OCI-LY3 (cell line): ENCODE measurements at regions not wholly inside any gene's neighbourhood (a gene's known extent, or its start where the extent isn't known, plus 50 kb on each side); places are given as distances from the start of the nearest gene placed in this dataset.
A peak's percentile ranks its signal among the peaks of the same experiment; 100 is the strongest.
"Not testable (repeated sequence)": the region's sequence is repeated elsewhere in the genome, so short reads cannot be mapped to it uniquely, and the experiment has no call there.

Source experiments
- H2AFZ ChIP-seq: fragments of 200-600, 300-600 bp; shearing (Covaris generic); 2 replicates; pipeline ENCODE4 v1.6.0; 2014; ENCODE audit warnings: antibody characterized with exemption, low read depth, low read length
- H3K27ac ChIP-seq: fragments of 200-600, 300-600 bp; sonication (generic); 2 replicates; pipeline ENCODE4 v1.5.1; 2014; ENCODE audit warnings: mild to moderate bottlenecking, low read length, moderate library complexity, mixed read lengths
- H3K27me3 ChIP-seq: fragments of 200-600, 300-600 bp; sonication (generic); 2 replicates; pipeline ENCODE4 v1.6.1; 2014; ENCODE audit warnings: low read depth, low read length, mixed read lengths
- H3K36me3 ChIP-seq: fragments of 200-600, 300-600 bp; sonication (generic); replicated peaks from 2 replicates; pipeline ENCODE3; 2014; ENCODE audit warnings: low read depth, low read length, mixed read lengths
- H3K4me1 ChIP-seq: fragments of 300-600, 200-600 bp; sonication (generic); 2 replicates; pipeline ENCODE4 v1.6.1; 2014; ENCODE audit warnings: low read length, mixed read lengths
- H3K4me2 ChIP-seq: fragments of 200-600, 300-600 bp; sonication (generic); 2 replicates; pipeline ENCODE4 v1.6.1; 2014; ENCODE audit warnings: low read length, mixed read lengths
- H3K4me3 ChIP-seq: fragments of 300-600, 200-600 bp; sonication (generic); 2 replicates; pipeline ENCODE4 v1.5.1; 2014; ENCODE audit warnings: antibody characterized with exemption, mild to moderate bottlenecking, low read length, moderate library complexity
- H3K79me2 ChIP-seq: fragments of 300-600, 200-600 bp; shearing (Covaris generic); 2 replicates; pipeline ENCODE4 v1.6.1; 2014; ENCODE audit warnings: mild to moderate bottlenecking, low read length, mixed read lengths
- H3K9ac ChIP-seq: fragments of 300-600, 200-600 bp; shearing (Covaris generic); 2 replicates; pipeline ENCODE4 v1.6.0; 2014; ENCODE audit warnings: mild to moderate bottlenecking, low read length, moderate library complexity
- H3K9me3 ChIP-seq: fragments of 200-600, 300-600 bp; shearing (Covaris generic); 2 replicates; pipeline ENCODE4 v1.6.1; 2014; ENCODE audit warnings: low read length, mixed read lengths; ENCODE audit not compliant: insufficient read depth
- H4K20me1 ChIP-seq: fragments of 200-600, 300-600 bp; sonication (generic); 2 replicates; pipeline ENCODE4 v1.6.1; 2016; ENCODE audit warnings: low read length, mixed read lengths; ENCODE audit not compliant: insufficient read depth
- CTCF ChIP-seq: fragments of 200-600, 300-600 bp; sonication (generic); IDR thresholded peaks from 2 replicates; pipeline ENCODE4 v1.5.1; 2014; ENCODE audit warnings: antibody characterized with exemption, low read length, low read depth

- not testable (repeated sequence) for H3K36me3 ChIP-seq
Observed at GRCh38 chr17:20387549-20387948, 79.8 kb downstream of the LGALS9B start.

GRCh38 chr17:20381358-20382300 is 85.7 kb downstream of the LGALS9B start:
- H3K9me3 ChIP-seq, H3K27ac ChIP-seq, H3K4me3 ChIP-seq, H3K4me2 ChIP-seq, H3K79me2 ChIP-seq, H3K4me1 ChIP-seq, H3K9ac ChIP-seq, H3K27me3 ChIP-seq, H2AFZ ChIP-seq, H3K36me3 ChIP-seq, H4K20me1 ChIP-seq: not testable (repeated sequence)
- TF ChIP-seq CTCF, result peak; percentile 26

More at GRCh38 chr17:20387549-20387948, 79.8 kb downstream of the LGALS9B start:
- H3K27ac ChIP-seq, H3K4me3 ChIP-seq, H3K9ac ChIP-seq, H3K79me2 ChIP-seq, H3K4me2 ChIP-seq, H3K9me3 ChIP-seq, H3K4me1 ChIP-seq, H4K20me1 ChIP-seq, H3K27me3 ChIP-seq, H2AFZ ChIP-seq: not testable (repeated sequence)

- not testable (repeated sequence) for H3K79me2 ChIP-seq, H3K4me1 ChIP-seq, H3K27me3 ChIP-seq, H3K36me3 ChIP-seq, H3K9me3 ChIP-seq, H4K20me1 ChIP-seq, H3K9ac ChIP-seq, H2AFZ ChIP-seq, H3K27ac ChIP-seq, H3K4me2 ChIP-seq, H3K4me3 ChIP-seq
Observed at GRCh38 chr17:20380625-20381024, 86.7 kb downstream of the LGALS9B start.

GRCh38 chr17:20379251-20379650 is 88.1 kb downstream of the LGALS9B start:
- not testable (repeated sequence) for H3K79me2 ChIP-seq, H3K4me2 ChIP-seq

GRCh38 chr17:20376642-20377041 is 90.7 kb downstream of the LGALS9B start:
- H3K9ac ChIP-seq, H3K79me2 ChIP-seq, H3K27ac ChIP-seq, H3K4me1 ChIP-seq, H3K27me3 ChIP-seq, H3K9me3 ChIP-seq, H2AFZ ChIP-seq, H4K20me1 ChIP-seq, H3K36me3 ChIP-seq, H3K4me3 ChIP-seq, H3K4me2 ChIP-seq: not testable (repeated sequence)

More at GRCh38 chr17:20379251-20379650, 88.1 kb downstream of the LGALS9B start:
- H2AFZ ChIP-seq, H3K9me3 ChIP-seq, H3K4me3 ChIP-seq, H4K20me1 ChIP-seq, H3K36me3 ChIP-seq, H3K27ac ChIP-seq, H3K4me1 ChIP-seq, H3K9ac ChIP-seq, H3K27me3 ChIP-seq: not testable (repeated sequence)

GRCh38 chr17:20375745-20376144 is 91.6 kb downstream of the LGALS9B start:
- H3K27me3 ChIP-seq, H3K27ac ChIP-seq: not testable (repeated sequence)

More at GRCh38 chr17:20375745-20376144, 91.6 kb downstream of the LGALS9B start:
- H3K79me2 ChIP-seq, H3K4me3 ChIP-seq, H3K9me3 ChIP-seq, H3K4me2 ChIP-seq, H3K9ac ChIP-seq, H2AFZ ChIP-seq, H3K36me3 ChIP-seq, H3K4me1 ChIP-seq, H4K20me1 ChIP-seq: not testable (repeated sequence)
